Spleen (tissue), 3 donors: ENCODE measurements at regions not wholly inside any gene's neighbourhood (a gene's known extent, or its start where the extent isn't known, plus 50 kb on each side); places are given as distances from the start of the nearest gene placed in this dataset.

Source experiments
- POLR2A ChIP-seq, 3 donors: fragments of 450-650 bp; IDR thresholded peaks; one replicate each; pipeline ENCODE4 v1.5.1; 2017; ENCODE audit warnings: antibody characterized with exemption in 3 of 3, mild to moderate bottlenecking in 1 of 3
- POLR2AphosphoS5 ChIP-seq, 3 donors: sonication (generic); formaldehyde crosslinking; IDR thresholded peaks; one replicate each; pipeline ENCODE4 v1.5.1; 2017; ENCODE audit warnings: antibody characterized with exemption in 3 of 3

DNA sequence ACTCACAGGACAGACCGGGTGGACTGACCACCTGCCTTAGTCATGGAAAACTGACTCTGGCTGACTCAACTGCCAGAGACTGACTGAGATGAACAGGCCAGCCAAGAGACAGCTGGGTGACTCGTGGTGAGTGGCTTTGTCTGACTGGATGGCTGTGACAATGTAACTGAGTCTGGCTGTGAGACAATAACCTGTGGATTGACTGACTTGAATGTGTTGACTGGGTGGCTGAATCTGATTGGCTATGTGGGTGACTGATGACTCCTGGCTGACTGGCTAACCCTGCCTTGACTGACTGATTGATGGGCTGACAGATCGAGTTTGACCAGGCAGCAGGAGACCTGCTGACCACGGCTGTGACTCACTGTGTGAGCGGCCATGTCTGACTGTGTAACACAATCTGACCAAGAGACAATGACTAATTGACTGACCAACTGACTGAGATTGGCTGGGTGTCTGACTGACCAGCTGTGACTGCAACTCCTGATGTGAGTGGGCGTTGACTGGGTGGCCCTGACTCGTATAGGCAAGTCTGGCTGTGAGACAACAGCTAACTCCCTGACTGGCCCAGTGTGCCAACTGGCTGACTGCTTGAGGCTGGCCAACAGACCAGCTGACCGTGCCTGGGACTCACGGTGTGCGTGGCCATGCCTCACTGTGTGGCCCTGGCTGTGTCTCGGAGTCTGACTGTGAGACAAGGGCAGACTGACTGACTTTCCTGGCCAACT, 509.1 kb downstream of the SHQ1 start:
- TF ChIP-seq POLR2A (IDR thresholded peaks at IDR 0.05) = no peak
- TF ChIP-seq POLR2AphosphoS5 (IDR thresholded peaks at IDR 0.05) = no peak
